ENCODE measurements at regions not wholly inside any gene's neighbourhood (a gene's known extent, or its start where the extent isn't known, plus 50 kb on each side); places are given as distances from the start of the nearest gene placed in this dataset.
"Not testable (repeated sequence)": the region's sequence is repeated elsewhere in the genome, so short reads cannot be mapped to it uniquely, and the experiment has no call there.

GRCh38 chr2:125886153-125886552, 769.8 kb upstream of the GYPC start:
- DNase-seq: no peak

GRCh38 chr2:125901278-125901677, 754.7 kb upstream of the GYPC start:
- no peak for DNase-seq

GRCh38 chr2:125925891-125926546, 729.9 kb upstream of the GYPC start:
- DNase-seq: no peak

GRCh38 chr2:125935559-125935958, 720.4 kb upstream of the GYPC start:
- no peak for DNase-seq

- no peak for DNase-seq
Observed at GRCh38 chr2:125942585-125943424, 713.2 kb upstream of the GYPC start.

- DNase-seq: no peak
Observed at GRCh38 chr2:125959047-125959446, 696.9 kb upstream of the GYPC start.

GRCh38 chr2:125961739-125962138, 694.2 kb upstream of the GYPC start:
- DNase-seq: no peak

GRCh38 chr2:125979886-125980285, 676.1 kb upstream of the GYPC start:
- no peak for DNase-seq

- no peak for DNase-seq
Observed at GRCh38 chr2:125983364-125983763, 672.6 kb upstream of the GYPC start.

- DNase-seq: no peak
Observed at GRCh38 chr2:126029316-126029715, 626.6 kb upstream of the GYPC start.

GRCh38 chr2:126038861-126039260, 617.1 kb upstream of the GYPC start:
- no peak for DNase-seq

GRCh38 chr2:126041391-126042047, 614.4 kb upstream of the GYPC start:
- no peak for DNase-seq

- DNase-seq: no peak
Observed at GRCh38 chr2:126042089-126042488, 613.9 kb upstream of the GYPC start.

- DNase-seq: no peak
Observed at GRCh38 chr2:126048719-126049118, 607.2 kb upstream of the GYPC start.

- DNase-seq: no peak
Observed at GRCh38 chr2:126049461-126049860, 606.5 kb upstream of the GYPC start.

GRCh38 chr2:126050991-126051736, 604.8 kb upstream of the GYPC start:
- DNase-seq: no peak

GRCh38 chr2:126051737-126052240, 604.2 kb upstream of the GYPC start:
- DNase-seq: not testable (repeated sequence)

GRCh38 chr2:126059379-126059778, 596.6 kb upstream of the GYPC start:
- no peak for DNase-seq

GRCh38 chr2:126085011-126085795, 570.8 kb upstream of the GYPC start:
- no peak for DNase-seq

- no peak for DNase-seq
Observed at GRCh38 chr2:126100962-126101361, 555.0 kb upstream of the GYPC start.

- DNase-seq: no peak
Observed at GRCh38 chr2:126106006-126106405, 550.0 kb upstream of the GYPC start.

- DNase-seq: no peak
Observed at GRCh38 chr2:126107883-126108282, 548.1 kb upstream of the GYPC start.

Data from activated effector memory CD4-positive, alpha-beta T cell treated with Interleukin-2 at 50 U/mL for 16 hours (primary cell).